WTC11 (cell line): ENCODE measurements at regions not wholly inside any gene's neighbourhood (a gene's known extent, or its start where the extent isn't known, plus 50 kb on each side); places are given as distances from the start of the nearest gene placed in this dataset.

Source experiments
- ATAC-seq: fragments of 200-7000 bp; cut with Tn5 transposase; 2 replicates; pipeline ENCODE4 v1.10.0; 2021; ENCODE audit warnings: mild to moderate bottlenecking, moderate library complexity
- CTCF ChIA-PET: fragments of 300-600 bp; sonication (Branson Sonifier 250); formaldehyde crosslinking; loops from one replicate; lab custom pipeline; 2021; ENCODE audit warnings: antibody characterized with exemption; lab: Charles Lee
- POLR2A ChIA-PET: fragments of 350-600 bp; sonication (Branson Sonifier 250); formaldehyde crosslinking; loops from one replicate; lab custom pipeline; 2021; ENCODE audit warnings: antibody characterized with exemption; lab: Charles Lee
- DNase-seq: peaks from one replicate; pipeline ENCODE4 v3.0.0; 2021; ENCODE audit warnings: low spot score
- H3K27ac Mint-ChIP-seq: 2 replicates; pipeline ENCODE4 v1.8.0; 2021; ENCODE audit warnings: mixed read lengths
- H3K27me3 Mint-ChIP-seq: 2 replicates; pipeline ENCODE4 v1.8.0; 2021; ENCODE audit warnings: low read depth, mild to moderate bottlenecking, moderate library complexity, mixed read lengths
- H3K36me3 Mint-ChIP-seq: 2 replicates; pipeline ENCODE4 v1.8.0; 2021; ENCODE audit warnings: mixed read lengths
- H3K4me1 Mint-ChIP-seq: 2 replicates; pipeline ENCODE4 v1.8.0; 2022; ENCODE audit warnings: mixed read lengths
- H3K4me3 Mint-ChIP-seq: 2 replicates; pipeline ENCODE4 v1.8.0; 2021; ENCODE audit warnings: mild to moderate bottlenecking, moderate library complexity, mixed read lengths
- H3K9me3 Mint-ChIP-seq: 2 replicates; pipeline ENCODE4 v1.8.0; 2021; ENCODE audit warnings: mixed read lengths
- ATF2 ChIP-seq: sonication (generic); formaldehyde crosslinking; IDR thresholded peaks from 2 replicates; pipeline ENCODE4 v1.8.1; 2022; ENCODE audit warnings: low read depth, missing genetic modification reagents, borderline replicate concordance
- CBFB ChIP-seq: sonication (generic); formaldehyde crosslinking; IDR thresholded peaks from 2 replicates; pipeline ENCODE4 v1.8.1; 2022; ENCODE audit warnings: mild to moderate bottlenecking, low read depth, missing genetic modification reagents
- EMX1 ChIP-seq: fragments of 250-450 bp; sonication (Bioruptor Pico); IDR thresholded peaks from 2 replicates; pipeline ENCODE4 v1.8.0; 2021; ENCODE audit warnings: mild to moderate bottlenecking
- ETV6 ChIP-seq: sonication (generic); formaldehyde crosslinking; IDR thresholded peaks from 2 replicates; pipeline ENCODE4 v1.8.1; 2022; ENCODE audit warnings: mild to moderate bottlenecking, missing genetic modification reagents
- FOXJ3 ChIP-seq: sonication (generic); formaldehyde crosslinking; IDR thresholded peaks from 2 replicates; pipeline ENCODE4 v1.9.0; 2021; ENCODE audit warnings: missing genetic modification reagents, mild to moderate bottlenecking, borderline replicate concordance
- GTF2I ChIP-seq: fragments of 250-450 bp; sonication (Bioruptor Pico); conservative IDR thresholded peaks from 2 replicates; pipeline ENCODE4 v1.4.0; 2021; ENCODE audit warnings: mild to moderate bottlenecking
- JUN ChIP-seq: sonication (generic); formaldehyde crosslinking; IDR thresholded peaks from 2 replicates; pipeline ENCODE4 v1.8.0; 2023; ENCODE audit warnings: mild to moderate bottlenecking, missing genetic modification reagents
- MXD4 ChIP-seq: fragments of 250-450 bp; sonication (Bioruptor Pico); IDR thresholded peaks from 2 replicates; pipeline ENCODE4 v1.8.0; 2021; ENCODE audit warnings: mild to moderate bottlenecking, moderate library complexity, borderline replicate concordance
- MYBL2 ChIP-seq: sonication (generic); formaldehyde crosslinking; IDR thresholded peaks from 2 replicates; pipeline ENCODE4 v1.8.1; 2023; ENCODE audit warnings: mild to moderate bottlenecking, moderate library complexity, missing genetic modification reagents
- SMAD3 ChIP-seq: sonication (generic); formaldehyde crosslinking; IDR thresholded peaks from 2 replicates; pipeline ENCODE4 v1.8.0; 2022; ENCODE audit warnings: missing genetic modification reagents, mild to moderate bottlenecking, borderline replicate concordance
- SOX15 ChIP-seq: fragments of 250-450 bp; sonication (Bioruptor Pico); IDR thresholded peaks from 2 replicates; pipeline ENCODE4 v1.9.0; 2021; ENCODE audit warnings: mild to moderate bottlenecking
- TEAD1 ChIP-seq: sonication (generic); formaldehyde crosslinking; IDR thresholded peaks from 2 replicates; pipeline ENCODE4 v1.8.0; 2022; ENCODE audit warnings: mild to moderate bottlenecking, missing genetic modification reagents
- USF2 ChIP-seq: sonication (generic); formaldehyde crosslinking; IDR thresholded peaks from 2 replicates; pipeline ENCODE4 v1.8.1; 2023; ENCODE audit warnings: mild to moderate bottlenecking, missing genetic modification reagents, moderate library complexity
- ZBTB21 ChIP-seq: sonication (generic); formaldehyde crosslinking; IDR thresholded peaks from 2 replicates; pipeline ENCODE4 v1.8.1; 2023; ENCODE audit warnings: mild to moderate bottlenecking, missing genetic modification reagents, borderline replicate concordance
- ZBTB43 ChIP-seq: sonication (generic); formaldehyde crosslinking; IDR thresholded peaks from 2 replicates; pipeline ENCODE4 v1.8.1; 2023; ENCODE audit warnings: mild to moderate bottlenecking, missing genetic modification reagents
- ZNF138 ChIP-seq: sonication (generic); formaldehyde crosslinking; conservative IDR thresholded peaks from 2 replicates; pipeline ENCODE4 v1.8.1; 2022; ENCODE audit warnings: mild to moderate bottlenecking, moderate library complexity, missing genetic modification reagents
- ZNF232 ChIP-seq: sonication (generic); formaldehyde crosslinking; IDR thresholded peaks from 2 replicates; pipeline ENCODE4 v1.8.0; 2022; ENCODE audit warnings: mild to moderate bottlenecking, missing genetic modification reagents
- ZNF281 ChIP-seq: sonication (generic); formaldehyde crosslinking; IDR thresholded peaks from 2 replicates; pipeline ENCODE4 v1.8.0; 2023; ENCODE audit warnings: mild to moderate bottlenecking, missing genetic modification reagents
- ZNF532 ChIP-seq: fragments of 250-450 bp; sonication (Bioruptor Pico); IDR thresholded peaks from 2 replicates; pipeline ENCODE4 v1.9.0; 2021; ENCODE audit warnings: mild to moderate bottlenecking, borderline replicate concordance
- TF ChIP-seq, protein P1 (sequence below): sonication (generic); formaldehyde crosslinking; IDR thresholded peaks from 2 replicates; pipeline ENCODE4 v1.8.1; 2023; ENCODE audit warnings: mild to moderate bottlenecking, missing genetic modification reagents, moderate library complexity
- TF ChIP-seq, protein P2 (sequence below): sonication (generic); formaldehyde crosslinking; conservative IDR thresholded peaks from 2 replicates; pipeline ENCODE4 v1.8.1; 2023; ENCODE audit warnings: mild to moderate bottlenecking, low read depth, missing genetic modification reagents, moderate library complexity

GRCh38 chr2:53576166-53576565, 191.4 kb upstream of the CHAC2 start:
- ChIA-PET CTCF (no interaction called here), POLR2A (no interaction called here)
- Mint-ChIP-seq H3K27ac (no peak overlapping the region), H3K4me3 (no peak overlapping the region), H3K36me3 (no peaks in the 10 kb centered on the region), H3K27me3 (peaks cover 2% of the 10 kb centered on the region; the same call in 1 of the 2 replicates)
- no peak for ATAC-seq
- DNase-seq = no peak
- TF ChIP-seq FOXJ3 (no peak), CBFB (no peak), ZNF532 (CRISPR knock-in tag) (no peak), ZNF138 (CRISPR knock-in tag) (no peak), SMAD3 (CRISPR knock-in tag) (no peak), JUN (CRISPR knock-in tag) (no peak)
- TF ChIP-seq, protein P1, sequence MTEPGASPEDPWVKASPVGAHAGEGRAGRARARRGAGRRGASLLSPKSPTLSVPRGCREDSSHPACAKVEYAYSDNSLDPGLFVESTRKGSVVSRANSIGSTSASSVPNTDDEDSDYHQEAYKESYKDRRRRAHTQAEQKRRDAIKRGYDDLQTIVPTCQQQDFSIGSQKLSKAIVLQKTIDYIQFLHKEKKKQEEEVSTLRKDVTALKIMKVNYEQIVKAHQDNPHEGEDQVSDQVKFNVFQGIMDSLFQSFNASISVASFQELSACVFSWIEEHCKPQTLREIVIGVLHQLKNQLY (CRISPR knock-in tag) = no peak
- TF ChIP-seq, all 79 proteins: peak for 0
- Mint-ChIP-seq H3K4me1 (peaks cover 10% of the 10 kb centered on the region), H3K9me3 (no peaks in the 10 kb centered on the region)

DNA sequence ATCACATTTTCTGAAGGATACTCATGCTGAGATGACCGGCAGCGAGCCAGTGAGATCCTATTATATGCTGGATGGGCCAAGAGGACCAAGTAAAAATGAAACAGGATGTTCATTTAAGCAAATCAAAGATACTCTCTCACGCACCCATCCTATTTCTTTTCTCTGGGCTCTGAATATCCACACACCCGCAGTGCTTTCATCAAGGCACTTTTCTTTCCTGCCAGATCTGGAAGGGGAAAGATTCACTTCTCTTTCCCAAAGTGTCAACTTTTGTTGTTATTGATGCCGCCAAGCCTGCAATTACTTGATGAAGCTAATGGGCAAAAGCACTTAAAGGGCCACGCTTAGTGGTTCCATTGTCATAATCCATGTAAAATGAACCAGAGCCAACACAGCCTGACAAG, 191.9 kb upstream of the CHAC2 start:
- Mint-ChIP-seq H3K36me3 (no peaks in the 10 kb centered on the region), H3K27me3 (peaks cover 2% of the 10 kb centered on the region; the same call in 1 of the 2 replicates), H3K9me3 (no peaks in the 10 kb centered on the region), H3K4me1 (peaks cover 10% of the 10 kb centered on the region), H3K27ac (no peak overlapping the region), H3K4me3 (no peak overlapping the region)
- DNase-seq (no peak), ATAC-seq (no peak)
- ChIA-PET CTCF (no interaction called here), POLR2A (no interaction called here)
- TF ChIP-seq, protein P2, sequence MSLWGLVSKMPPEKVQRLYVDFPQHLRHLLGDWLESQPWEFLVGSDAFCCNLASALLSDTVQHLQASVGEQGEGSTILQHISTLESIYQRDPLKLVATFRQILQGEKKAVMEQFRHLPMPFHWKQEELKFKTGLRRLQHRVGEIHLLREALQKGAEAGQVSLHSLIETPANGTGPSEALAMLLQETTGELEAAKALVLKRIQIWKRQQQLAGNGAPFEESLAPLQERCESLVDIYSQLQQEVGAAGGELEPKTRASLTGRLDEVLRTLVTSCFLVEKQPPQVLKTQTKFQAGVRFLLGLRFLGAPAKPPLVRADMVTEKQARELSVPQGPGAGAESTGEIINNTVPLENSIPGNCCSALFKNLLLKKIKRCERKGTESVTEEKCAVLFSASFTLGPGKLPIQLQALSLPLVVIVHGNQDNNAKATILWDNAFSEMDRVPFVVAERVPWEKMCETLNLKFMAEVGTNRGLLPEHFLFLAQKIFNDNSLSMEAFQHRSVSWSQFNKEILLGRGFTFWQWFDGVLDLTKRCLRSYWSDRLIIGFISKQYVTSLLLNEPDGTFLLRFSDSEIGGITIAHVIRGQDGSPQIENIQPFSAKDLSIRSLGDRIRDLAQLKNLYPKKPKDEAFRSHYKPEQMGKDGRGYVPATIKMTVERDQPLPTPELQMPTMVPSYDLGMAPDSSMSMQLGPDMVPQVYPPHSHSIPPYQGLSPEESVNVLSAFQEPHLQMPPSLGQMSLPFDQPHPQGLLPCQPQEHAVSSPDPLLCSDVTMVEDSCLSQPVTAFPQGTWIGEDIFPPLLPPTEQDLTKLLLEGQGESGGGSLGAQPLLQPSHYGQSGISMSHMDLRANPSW (CRISPR knock-in tag) = no peak
- TF ChIP-seq TEAD1 (CRISPR knock-in tag) = no peak
- no peak for TF ChIP-seq ZNF232
- TF ChIP-seq CBFB = no peak
- no peak for TF ChIP-seq MXD4
- no peak for TF ChIP-seq USF2
- no peak for TF ChIP-seq ETV6
- no peak for TF ChIP-seq EMX1 (CRISPR knock-in tag)
- TF ChIP-seq ZBTB21 (CRISPR knock-in tag) = no peak
- TF ChIP-seq ZBTB43 (CRISPR knock-in tag) = no peak
- no peak for TF ChIP-seq GTF2I
- no peak for TF ChIP-seq ATF2
- TF ChIP-seq SOX15 (CRISPR knock-in tag) = no peak
- TF ChIP-seq MYBL2 (CRISPR knock-in tag) = no peak
- TF ChIP-seq ZNF138 (CRISPR knock-in tag) = no peak
- no peak for TF ChIP-seq ZNF281
